GM19324 (cell line): ENCODE measurements at regions not wholly inside any gene's neighbourhood (a gene's known extent, or its start where the extent isn't known, plus 50 kb on each side); places are given as distances from the start of the nearest gene placed in this dataset.

Experiments used
- ATAC-seq: cut with Tn5 transposase; IDR thresholded peaks from one replicate; pipeline ENCODE4 v1.9.1; 2021; ENCODE audit warnings: mild to moderate bottlenecking, moderate library complexity; ENCODE audit not compliant: unreplicated experiment, low FRiP score

- ATAC-seq = no peak
Observed at GRCh38 chr12:28807535-28807934, 341.5 kb upstream of the FAR2 start.

- no peak for ATAC-seq
Observed at GRCh38 chr12:28811457-28811856, 337.6 kb upstream of the FAR2 start.

- ATAC-seq = no peak
Observed at GRCh38 chr12:28814246-28814645, 334.8 kb upstream of the FAR2 start.

GRCh38 chr12:28817524-28817923 lies 331.6 kb upstream of the FAR2 start:
- ATAC-seq = no peak

GRCh38 chr12:28824193-28824846 lies 324.8 kb upstream of the FAR2 start:
- no peak for ATAC-seq

- ATAC-seq = no peak
Observed at GRCh38 chr12:28824849-28825248, 324.2 kb upstream of the FAR2 start.

GRCh38 chr12:28826766-28827165 lies 322.3 kb upstream of the FAR2 start:
- ATAC-seq = no peak

- no peak for ATAC-seq
Observed at GRCh38 chr12:28827861-28828260, 321.2 kb upstream of the FAR2 start.

- ATAC-seq = no peak
Observed at GRCh38 chr12:28828318-28828717, 320.8 kb upstream of the FAR2 start.

GRCh38 chr12:28830491-28830890 lies 318.6 kb upstream of the FAR2 start:
- ATAC-seq = no peak

GRCh38 chr12:28844718-28845117 lies 304.4 kb upstream of the FAR2 start:
- ATAC-seq = no peak

GRCh38 chr12:28851781-28852180 lies 297.3 kb upstream of the FAR2 start:
- no peak for ATAC-seq

- no peak for ATAC-seq
Observed at GRCh38 chr12:28855761-28856310, 293.2 kb upstream of the FAR2 start.

GRCh38 chr12:28857369-28857768 lies 291.7 kb upstream of the FAR2 start:
- no peak for ATAC-seq

- ATAC-seq = no peak
Observed at GRCh38 chr12:28859551-28859950, 289.5 kb upstream of the FAR2 start.

GRCh38 chr12:28865776-28866175 lies 283.3 kb upstream of the FAR2 start:
- ATAC-seq = no peak

- ATAC-seq = no peak
Observed at GRCh38 chr12:28866296-28866695, 282.8 kb upstream of the FAR2 start.

- no peak for ATAC-seq
Observed at GRCh38 chr12:28866715-28867503, 282.2 kb upstream of the FAR2 start.

- ATAC-seq = no peak
Observed at GRCh38 chr12:28868414-28868813, 280.7 kb upstream of the FAR2 start.

- no peak for ATAC-seq
Observed at GRCh38 chr12:28869197-28869596, 279.9 kb upstream of the FAR2 start.

GRCh38 chr12:28870839-28871440 lies 278.1 kb upstream of the FAR2 start:
- ATAC-seq = no peak
